H1 (cell line): ENCODE measurements at regions not wholly inside any gene's neighbourhood (a gene's known extent, or its start where the extent isn't known, plus 50 kb on each side); places are given as distances from the start of the nearest gene placed in this dataset.

ENCODE experiments used
- POLR2A ChIP-seq, 2 experiments: IDR thresholded peaks; 1 replicate in 1 of 2; 2 replicates in 1 of 2; pipeline ENCODE4 v1.6.1; 2011; ENCODE audit warnings: low read depth in 2 of 2, low read length in 2 of 2, mild to moderate bottlenecking in 2 of 2; ENCODE audit errors: control extremely low read depth in 1 of 2
- SP2 ChIP-seq: IDR thresholded peaks from 2 replicates; pipeline ENCODE4 v1.6.1; 2012; ENCODE audit warnings: mild to moderate bottlenecking, low read length, inconsistent platforms
- SUZ12 ChIP-seq: fragments of 200-600 bp; sonication (generic); IDR thresholded peaks from 2 replicates; pipeline ENCODE4 v1.6.1; 2012; ENCODE audit warnings: mild to moderate bottlenecking, inconsistent platforms, low read length, moderate library complexity, mixed read lengths

- no peak for TF ChIP-seq SUZ12
- no peak for TF ChIP-seq SP2
- no peak for TF ChIP-seq POLR2A (IDR thresholded peaks at IDR 0.05; ENCODE audit: control extremely low read depth in 1 of 2, low read depth in 2 of 2, low read length in 2 of 2)
Measured at GRCh38 chr2:5618271-5618670, 73.9 kb upstream of the SOX11 start (continued).
